RWPE1 (cell line): ENCODE measurements at regions not wholly inside any gene's neighbourhood (a gene's known extent, or its start where the extent isn't known, plus 50 kb on each side); places are given as distances from the start of the nearest gene placed in this dataset.

Source experiments
- CTCF ChIA-PET: fragments of 350-600 bp; sonication (Branson Sonifier 250); formaldehyde crosslinking; extraction: SDS; loops from one replicate; lab custom pipeline; 2021; lab: Yijun Ruan, JAX
- POLR2A ChIA-PET: fragments of 400-600 bp; formaldehyde crosslinking; extraction: SDS; loops from one replicate; lab custom pipeline; 2020; ENCODE audit warnings: antibody characterized with exemption; ENCODE audit not compliant: low non-redundant PET; lab: Yijun Ruan, JAX
- DNase-seq: peaks from one replicate; pipeline ENCODE4 v3.0.0; 2012; ENCODE audit warnings: low spot score
- H3K27ac ChIP-seq: fragments of 450-650 bp; 2 replicates; pipeline ENCODE4 v1.5.1; 2017
- CTCF ChIP-seq: fragments of 450-650 bp; conservative IDR thresholded peaks from 2 replicates; pipeline ENCODE4 v1.5.1; 2017; ENCODE audit warnings: low read depth, mild to moderate bottlenecking

DNA sequence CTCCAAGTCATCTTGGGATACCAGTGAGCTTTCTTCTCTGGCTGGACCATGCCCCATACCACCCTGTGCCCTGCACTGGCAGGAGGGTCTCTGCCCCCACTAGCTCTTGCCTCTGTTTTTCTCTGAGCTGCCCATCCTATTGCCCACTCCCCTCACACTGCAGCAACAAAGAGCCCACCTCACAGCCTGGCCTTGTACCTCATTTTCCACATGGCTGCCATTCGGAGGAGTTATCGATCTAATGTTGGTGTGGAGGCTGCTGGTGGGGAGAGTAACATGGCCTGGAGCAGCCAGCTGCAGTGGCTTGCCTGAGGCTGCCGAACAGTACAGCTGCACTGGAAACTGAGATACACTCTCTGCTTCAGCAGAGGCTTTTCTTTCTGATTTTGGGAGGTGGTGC lies 65.7 kb upstream of the AGBL1 start:
- ChIA-PET CTCF (no interaction called here), POLR2A (no interaction called here)
- no peak for TF ChIP-seq CTCF
- no peak overlapping the region for H3K27ac ChIP-seq
- no peak for DNase-seq

- no peak for DNase-seq
- CTCF ChIA-PET: no interaction called here
- TF ChIP-seq CTCF: no peak
- H3K27ac ChIP-seq: no peak overlapping the region
- POLR2A ChIA-PET: no interaction called here
Observed at GRCh38 chr15:86016750-86017149, 62.9 kb upstream of the AGBL1 start.

DNA sequence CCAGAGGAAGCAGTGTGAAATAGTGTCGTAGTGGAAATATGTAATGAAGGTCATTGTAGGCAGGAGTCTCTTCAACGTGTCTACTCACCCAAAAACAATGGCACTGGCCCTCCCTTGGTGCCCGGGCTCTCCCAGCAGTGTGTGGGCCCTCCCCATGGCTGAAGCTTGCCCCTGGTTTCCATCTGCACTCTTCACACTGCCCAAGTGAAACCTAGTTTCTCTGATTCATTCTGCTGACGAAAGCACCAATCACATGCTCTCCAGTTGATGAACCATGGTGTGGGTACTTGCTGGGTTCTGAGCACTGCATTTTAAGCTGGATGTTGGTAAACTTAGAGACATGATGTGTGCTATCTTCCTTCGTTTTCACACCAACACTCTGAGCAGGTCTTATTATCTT lies 61.0 kb upstream of the AGBL1 start:
- CTCF ChIA-PET: no interaction called here
- DNase-seq: no peak

DNA sequence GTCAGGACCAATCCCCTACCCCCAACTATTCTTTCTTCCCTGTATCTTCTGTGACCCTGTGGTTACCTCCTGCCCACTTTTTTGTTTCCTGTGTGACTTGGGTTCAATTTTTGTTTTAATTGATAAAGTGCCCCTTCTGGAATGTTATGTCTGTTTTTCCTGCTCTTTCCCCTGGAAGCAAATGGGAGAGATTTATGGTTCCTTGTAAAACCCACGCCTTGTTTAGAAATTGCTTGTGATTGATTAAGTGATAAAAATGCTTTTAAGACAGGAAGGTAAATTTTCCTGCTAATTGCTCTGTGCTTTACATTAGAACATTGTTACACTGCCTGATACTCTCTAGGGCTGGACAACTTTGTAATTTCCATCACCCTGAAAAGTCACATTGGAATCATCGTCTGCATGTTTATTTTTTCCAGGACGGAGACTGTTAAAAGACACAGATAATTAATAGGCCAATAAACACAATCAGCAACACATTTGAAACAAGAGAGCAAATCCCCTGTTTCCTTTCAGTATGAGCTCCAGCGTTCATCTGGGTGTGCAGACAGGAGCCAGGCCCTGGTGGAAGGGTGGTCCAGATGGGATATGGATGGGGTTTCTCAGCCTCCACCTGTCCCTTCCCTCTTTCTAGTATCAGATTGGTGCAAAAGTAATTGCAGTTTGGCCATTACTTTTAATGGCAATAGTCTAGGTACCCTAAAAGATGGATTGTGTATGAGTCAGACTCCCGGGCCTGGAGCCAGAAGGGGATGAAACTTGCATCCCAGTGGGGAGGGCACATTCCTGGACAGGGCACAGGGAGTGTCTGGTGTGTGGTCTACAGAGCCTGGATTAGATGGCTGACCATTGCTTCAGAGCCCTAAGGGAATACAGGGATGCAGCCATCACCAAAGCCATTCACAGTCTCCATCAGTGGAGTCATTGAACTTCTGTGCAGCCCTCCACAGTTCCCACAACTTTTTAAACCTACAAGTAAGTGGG lies 58.1 kb upstream of the AGBL1 start:
- CTCF ChIA-PET: no interaction called here
- DNase-seq: peak; percentile 78

More for the DNA sequence above, 61.0 kb upstream of the AGBL1 start:
- no peak overlapping the region for H3K27ac ChIP-seq
- POLR2A ChIA-PET: no interaction called here
- TF ChIP-seq CTCF: no peak

DNA sequence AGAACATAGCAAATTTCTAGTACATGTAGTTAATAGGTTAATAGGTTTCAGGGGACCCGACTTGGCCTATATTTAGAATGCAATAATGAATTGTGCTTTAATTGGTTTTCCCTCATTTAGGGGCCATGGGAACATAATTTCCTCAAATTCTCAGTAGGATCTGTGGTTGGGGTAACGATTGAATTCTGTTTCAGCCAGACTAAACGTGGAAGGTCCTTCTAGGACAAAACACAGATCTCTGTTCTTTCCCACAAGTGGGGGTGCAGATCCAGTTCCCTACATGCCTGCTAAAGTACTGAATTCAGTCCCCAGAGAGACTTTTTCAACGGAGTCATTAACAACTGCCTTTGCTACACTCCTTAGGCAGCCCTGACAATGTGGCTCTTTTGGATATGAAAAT lies 50.7 kb upstream of the AGBL1 start:
- TF ChIP-seq CTCF: no peak
- ChIA-PET CTCF (no interaction called here), POLR2A (no interaction called here)
- H3K27ac ChIP-seq: no peak overlapping the region
- no peak for DNase-seq

More for the DNA sequence above, 58.1 kb upstream of the AGBL1 start:
- TF ChIP-seq CTCF: no peak
- POLR2A ChIA-PET: no interaction called here
- H3K27ac ChIP-seq: no peak overlapping the region
